HFF-Myc (cell line): ENCODE measurements at regions not wholly inside any gene's neighbourhood (a gene's known extent, or its start where the extent isn't known, plus 50 kb on each side); places are given as distances from the start of the nearest gene placed in this dataset.

ENCODE experiments used
- DNase-seq: peaks from one replicate; pipeline ENCODE4 v3.0.0-alpha.2; 2011; ENCODE audit warnings: low read depth; ENCODE audit errors: extremely low read depth
- H3K4me3 ChIP-seq: replicated peaks from 2 replicates; pipeline ENCODE4 v1.5.1; 2011; ENCODE audit warnings: low read depth, mild to moderate bottlenecking, control low read depth, low read length
- TF ChIP-seq, protein P1 (sequence below): IDR thresholded peaks from 2 replicates; pipeline ENCODE4 v1.5.1; 2012; ENCODE audit warnings: mild to moderate bottlenecking, low read depth, low read length, control low read depth; ENCODE audit errors: missing control alignments

DNA sequence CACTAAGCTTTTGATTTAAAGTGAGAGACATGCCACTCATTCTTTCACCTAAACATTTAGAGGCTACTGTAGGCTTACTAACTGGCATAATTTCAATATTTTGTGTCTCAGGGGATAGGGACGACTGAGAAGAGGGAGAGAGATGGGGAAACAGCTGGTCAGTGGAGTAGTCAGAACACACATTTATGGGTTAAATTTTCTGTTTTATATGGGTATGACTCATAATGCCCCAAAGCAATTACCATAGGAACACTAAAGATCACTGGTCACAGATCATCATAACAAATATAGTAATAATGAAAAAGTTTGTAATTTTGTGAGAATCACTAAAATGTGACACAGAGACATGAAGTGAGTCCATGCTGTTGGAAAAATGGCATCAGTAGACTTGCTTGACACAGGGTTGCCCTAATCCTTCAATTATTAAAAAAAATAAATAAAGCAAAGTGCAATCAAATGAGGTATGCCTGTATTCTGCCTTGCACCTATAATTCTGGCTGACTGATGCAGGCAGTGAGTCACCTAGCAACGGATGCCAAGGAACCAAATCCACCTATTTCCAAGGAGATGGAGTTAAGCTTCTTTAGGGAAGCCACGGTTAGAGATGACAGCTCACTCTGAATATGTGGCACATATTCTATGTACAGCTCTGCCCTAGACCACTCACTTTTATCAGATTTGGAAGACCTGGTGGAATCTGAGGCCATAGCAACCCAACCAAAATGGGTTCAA, 166.1 kb downstream of the MARCHF11 start:
- TF ChIP-seq, protein P1, sequence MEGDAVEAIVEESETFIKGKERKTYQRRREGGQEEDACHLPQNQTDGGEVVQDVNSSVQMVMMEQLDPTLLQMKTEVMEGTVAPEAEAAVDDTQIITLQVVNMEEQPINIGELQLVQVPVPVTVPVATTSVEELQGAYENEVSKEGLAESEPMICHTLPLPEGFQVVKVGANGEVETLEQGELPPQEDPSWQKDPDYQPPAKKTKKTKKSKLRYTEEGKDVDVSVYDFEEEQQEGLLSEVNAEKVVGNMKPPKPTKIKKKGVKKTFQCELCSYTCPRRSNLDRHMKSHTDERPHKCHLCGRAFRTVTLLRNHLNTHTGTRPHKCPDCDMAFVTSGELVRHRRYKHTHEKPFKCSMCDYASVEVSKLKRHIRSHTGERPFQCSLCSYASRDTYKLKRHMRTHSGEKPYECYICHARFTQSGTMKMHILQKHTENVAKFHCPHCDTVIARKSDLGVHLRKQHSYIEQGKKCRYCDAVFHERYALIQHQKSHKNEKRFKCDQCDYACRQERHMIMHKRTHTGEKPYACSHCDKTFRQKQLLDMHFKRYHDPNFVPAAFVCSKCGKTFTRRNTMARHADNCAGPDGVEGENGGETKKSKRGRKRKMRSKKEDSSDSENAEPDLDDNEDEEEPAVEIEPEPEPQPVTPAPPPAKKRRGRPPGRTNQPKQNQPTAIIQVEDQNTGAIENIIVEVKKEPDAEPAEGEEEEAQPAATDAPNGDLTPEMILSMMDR = no peak
- DNase-seq = no peak
- no peak overlapping the region for H3K4me3 ChIP-seq

DNA sequence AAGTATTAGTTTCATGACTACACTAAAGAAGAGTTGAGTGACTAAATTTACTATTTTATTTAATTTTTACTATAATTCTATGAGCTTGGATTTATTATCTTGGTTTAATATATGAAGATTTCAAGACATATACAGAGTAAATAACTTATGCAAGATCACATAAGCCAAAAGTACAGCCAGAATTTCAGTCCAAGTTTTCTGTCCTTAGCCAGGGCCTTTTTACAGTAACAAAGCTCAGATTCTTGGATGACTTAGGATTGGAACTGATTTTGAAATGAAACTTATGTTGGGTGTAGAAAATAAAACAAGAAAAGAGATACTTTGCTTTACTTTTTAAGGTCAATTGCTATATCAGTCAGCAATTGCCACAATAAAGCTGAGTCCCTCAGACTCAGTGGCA, 170.3 kb downstream of the MARCHF11 start:
- no peak for DNase-seq
- H3K4me3 ChIP-seq = no peak overlapping the region
- TF ChIP-seq, protein P1 = no peak

DNA sequence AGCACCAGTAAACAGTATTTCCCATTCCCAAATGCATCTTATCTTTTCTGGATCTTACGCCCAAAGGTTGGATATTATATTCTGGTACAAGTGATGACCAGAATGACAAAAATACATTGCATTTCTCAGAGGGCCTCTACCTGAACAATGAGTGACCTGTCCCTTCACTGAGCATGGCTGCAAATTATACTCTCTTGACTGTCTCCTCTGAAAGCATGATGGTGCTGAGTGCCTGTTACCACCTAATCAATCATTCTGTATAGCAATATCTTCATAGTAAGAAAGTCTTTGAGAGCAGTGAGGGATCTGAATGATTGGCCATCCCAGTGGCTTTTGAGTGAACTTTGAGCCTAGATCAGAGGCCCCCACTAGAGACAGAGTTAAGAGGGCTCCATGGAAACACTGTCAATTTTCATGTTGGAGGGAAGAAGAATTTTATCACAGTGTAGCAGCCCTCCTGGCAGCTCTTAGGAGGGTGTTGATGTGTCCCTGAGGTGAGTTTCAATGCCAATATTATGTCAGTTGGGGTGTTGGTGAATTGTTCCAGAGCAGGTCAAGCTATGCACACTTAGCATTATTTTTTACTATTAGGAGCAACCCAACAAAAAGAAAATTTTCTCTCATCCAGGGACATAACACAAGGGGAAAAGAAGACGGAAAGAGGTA, 171.7 kb downstream of the MARCHF11 start:
- TF ChIP-seq, protein P1 = no peak
- no peak for DNase-seq
- no peak overlapping the region for H3K4me3 ChIP-seq

DNA sequence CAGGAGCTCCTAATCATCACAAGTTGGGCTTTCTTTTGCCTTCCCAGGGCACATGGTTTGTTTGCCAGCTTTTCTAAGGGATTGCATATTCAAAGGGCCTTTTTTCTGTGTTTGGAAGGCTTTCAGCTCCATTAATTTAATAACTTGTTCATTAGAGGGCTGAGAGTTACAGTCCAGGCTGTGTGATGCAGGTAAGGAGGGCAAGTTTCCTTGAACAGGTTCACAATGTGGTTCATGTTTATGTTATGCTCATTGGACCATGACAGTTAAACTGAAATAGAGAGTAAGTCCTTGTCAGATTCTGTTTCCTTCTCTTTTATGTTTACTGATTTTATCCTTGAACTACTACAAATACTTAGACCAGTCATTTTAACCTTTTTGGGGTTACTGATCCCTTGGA, 174.4 kb downstream of the MARCHF11 start:
- H3K4me3 ChIP-seq = no peak overlapping the region
- no peak for DNase-seq
- TF ChIP-seq, protein P1 = no peak

DNA sequence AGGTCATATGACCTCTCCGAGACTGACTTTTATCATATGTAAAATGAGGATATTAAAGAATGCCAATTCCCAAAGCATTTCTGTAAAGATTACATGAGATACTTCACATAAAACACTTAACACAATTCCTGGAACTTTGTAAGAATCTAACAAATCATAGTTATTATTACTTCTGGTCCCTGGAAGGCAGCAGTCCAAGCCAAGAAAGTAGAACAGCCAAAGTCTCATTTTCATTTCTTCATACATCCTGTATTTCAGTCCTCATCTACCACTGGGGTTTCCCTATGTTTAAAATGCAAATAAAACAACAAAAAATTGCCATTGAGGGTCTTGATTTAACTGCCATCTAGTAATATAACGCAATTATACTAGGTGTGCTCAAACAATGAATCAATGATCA, 179.5 kb downstream of the MARCHF11 start:
- H3K4me3 ChIP-seq = no peak overlapping the region
- TF ChIP-seq, protein P1 = no peak
- DNase-seq = no peak

DNA sequence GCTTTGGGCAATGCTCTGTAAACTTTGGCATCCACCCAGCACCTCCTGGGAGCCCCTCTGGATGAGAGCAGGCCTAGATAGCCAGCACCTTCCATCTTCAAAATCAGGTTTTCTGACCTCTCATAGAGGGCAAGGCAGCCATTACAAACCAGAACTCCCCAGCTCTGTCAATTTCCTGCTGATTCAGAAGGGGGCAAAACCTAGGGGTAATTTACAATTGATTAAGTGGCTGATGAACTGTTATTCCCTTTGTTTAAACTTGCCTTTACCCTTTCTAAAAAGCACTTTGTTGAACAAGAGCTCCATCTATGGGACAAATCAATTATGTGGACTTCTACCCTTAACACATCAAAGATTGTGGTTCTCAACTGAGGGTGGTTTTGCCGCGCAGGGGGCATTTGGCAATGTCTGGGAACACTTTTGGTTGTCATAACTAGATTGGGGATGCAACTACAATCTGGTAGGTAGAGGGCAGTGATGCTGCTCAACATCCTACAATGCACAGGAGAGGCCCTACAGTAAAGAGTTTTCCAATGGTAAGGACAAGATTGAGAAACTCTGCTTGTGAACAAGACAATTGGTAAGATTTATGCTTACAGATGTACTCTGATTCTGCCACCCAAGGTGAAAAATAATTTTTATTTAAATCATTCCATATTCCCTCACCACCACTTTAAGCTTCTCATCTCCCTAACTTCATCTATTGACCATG, 184.1 kb downstream of the MARCHF11 start:
- DNase-seq = peak; percentile 36
- TF ChIP-seq, protein P1 = peak; percentile 52
- H3K4me3 ChIP-seq = no peak overlapping the region
